Glutamatergic neuron (in vitro differentiated cells): ENCODE measurements at regions not wholly inside any gene's neighbourhood (a gene's known extent, or its start where the extent isn't known, plus 50 kb on each side); places are given as distances from the start of the nearest gene placed in this dataset.

Experiments
- DNase-seq: peaks from one replicate; pipeline ENCODE4 v3.0.0; 2022
- H3K27ac Mint-ChIP-seq: one replicate; pipeline ENCODE4 v1.8.0; 2020; ENCODE audit warnings: mild to moderate bottlenecking, mixed read lengths, inconsistent platforms; ENCODE audit not compliant: unreplicated experiment
- H3K27me3 Mint-ChIP-seq: one replicate; pipeline ENCODE4 v1.8.0; 2020; ENCODE audit warnings: mild to moderate bottlenecking, moderate library complexity, mixed read lengths, inconsistent platforms; ENCODE audit not compliant: unreplicated experiment
- H3K36me3 Mint-ChIP-seq: one replicate; pipeline ENCODE4 v1.8.0; 2020; ENCODE audit warnings: mild to moderate bottlenecking, mixed read lengths, inconsistent platforms; ENCODE audit not compliant: unreplicated experiment
- H3K4me1 Mint-ChIP-seq: one replicate; pipeline ENCODE4 v1.8.0; 2020; ENCODE audit warnings: mild to moderate bottlenecking, low read depth, mixed read lengths, inconsistent platforms; ENCODE audit not compliant: unreplicated experiment
- H3K4me3 Mint-ChIP-seq: one replicate; pipeline ENCODE4 v1.8.0; 2020; ENCODE audit warnings: mild to moderate bottlenecking, mixed read lengths, inconsistent platforms; ENCODE audit not compliant: unreplicated experiment
- H3K9me3 Mint-ChIP-seq: one replicate; pipeline ENCODE4 v1.8.0; 2020; ENCODE audit warnings: mild to moderate bottlenecking, moderate library complexity, mixed read lengths, inconsistent platforms; ENCODE audit not compliant: unreplicated experiment
- TF ChIP-seq, protein P1 (sequence below): fragments of 200-600 bp; sonication (generic); IDR thresholded peaks from one replicate; pipeline ENCODE4 v1.5.0; 2021; ENCODE audit not compliant: partially characterized antibody, unreplicated experiment

DNA sequence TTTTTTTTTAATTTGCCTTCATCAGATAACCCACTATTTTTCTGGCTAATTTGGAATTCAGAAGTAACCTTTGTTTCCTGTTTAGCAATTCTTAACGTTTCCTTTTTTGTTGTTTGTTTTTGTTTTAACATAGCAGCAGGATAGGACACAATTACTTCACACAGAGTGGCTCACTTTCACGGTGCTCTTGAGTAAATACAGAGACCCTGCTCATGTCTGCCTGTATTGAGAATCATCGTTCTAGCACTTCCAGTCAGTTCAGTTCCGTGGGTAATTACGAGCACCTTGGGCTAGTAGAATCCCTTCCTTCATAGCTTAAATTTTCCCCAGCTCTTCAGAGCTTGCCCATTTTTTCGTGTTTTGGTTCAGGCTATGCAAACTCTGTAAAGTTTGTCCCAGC lies 1225.4 kb upstream of the LRRTM1 start:
- Mint-ChIP-seq H3K27me3 (no peaks in the 10 kb centered on the region), H3K9me3 (peaks cover 1% of the 10 kb centered on the region), H3K36me3 (no peaks in the 10 kb centered on the region), H3K4me1 (no peaks in the 10 kb centered on the region), H3K27ac (no peak overlapping the region), H3K4me3 (no peak overlapping the region)
- DNase-seq = no peak
- TF ChIP-seq, protein P1, sequence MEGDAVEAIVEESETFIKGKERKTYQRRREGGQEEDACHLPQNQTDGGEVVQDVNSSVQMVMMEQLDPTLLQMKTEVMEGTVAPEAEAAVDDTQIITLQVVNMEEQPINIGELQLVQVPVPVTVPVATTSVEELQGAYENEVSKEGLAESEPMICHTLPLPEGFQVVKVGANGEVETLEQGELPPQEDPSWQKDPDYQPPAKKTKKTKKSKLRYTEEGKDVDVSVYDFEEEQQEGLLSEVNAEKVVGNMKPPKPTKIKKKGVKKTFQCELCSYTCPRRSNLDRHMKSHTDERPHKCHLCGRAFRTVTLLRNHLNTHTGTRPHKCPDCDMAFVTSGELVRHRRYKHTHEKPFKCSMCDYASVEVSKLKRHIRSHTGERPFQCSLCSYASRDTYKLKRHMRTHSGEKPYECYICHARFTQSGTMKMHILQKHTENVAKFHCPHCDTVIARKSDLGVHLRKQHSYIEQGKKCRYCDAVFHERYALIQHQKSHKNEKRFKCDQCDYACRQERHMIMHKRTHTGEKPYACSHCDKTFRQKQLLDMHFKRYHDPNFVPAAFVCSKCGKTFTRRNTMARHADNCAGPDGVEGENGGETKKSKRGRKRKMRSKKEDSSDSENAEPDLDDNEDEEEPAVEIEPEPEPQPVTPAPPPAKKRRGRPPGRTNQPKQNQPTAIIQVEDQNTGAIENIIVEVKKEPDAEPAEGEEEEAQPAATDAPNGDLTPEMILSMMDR = no peak

DNA sequence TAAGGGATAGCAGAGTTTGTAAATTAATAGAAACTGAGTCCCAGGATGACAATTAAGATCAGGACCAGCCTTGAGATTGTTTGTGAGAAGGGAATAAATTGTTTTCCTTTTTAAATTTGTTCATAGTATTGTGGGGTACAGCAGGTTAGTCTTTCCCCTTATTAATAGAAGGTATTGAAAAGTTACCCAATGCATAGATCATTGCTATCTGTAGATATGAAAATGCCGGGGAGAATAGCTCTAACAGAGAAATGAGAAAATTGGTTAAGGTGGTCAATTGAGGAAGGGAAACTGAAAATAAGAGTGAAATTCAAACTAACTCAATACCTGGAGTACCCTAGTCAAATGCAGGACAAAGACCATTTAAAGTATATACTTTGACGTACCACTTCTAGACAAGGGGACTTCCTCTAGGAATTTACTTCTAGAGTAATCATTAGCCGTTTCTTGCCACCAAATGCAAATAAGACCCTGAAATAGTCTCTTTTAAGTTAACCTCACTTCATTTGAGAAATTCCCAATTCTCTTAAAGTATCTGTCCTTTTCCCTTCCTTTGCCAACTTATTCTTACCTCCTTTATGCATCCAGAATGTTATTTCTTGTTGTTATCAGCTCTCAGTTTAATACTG lies 1224.4 kb upstream of the LRRTM1 start:
- Mint-ChIP-seq H3K27ac (no peak overlapping the region), H3K9me3 (peaks cover 1% of the 10 kb centered on the region), H3K36me3 (no peaks in the 10 kb centered on the region), H3K4me1 (no peaks in the 10 kb centered on the region), H3K4me3 (no peak overlapping the region), H3K27me3 (no peaks in the 10 kb centered on the region)
- TF ChIP-seq, protein P1 = no peak
- DNase-seq = no peak

DNA sequence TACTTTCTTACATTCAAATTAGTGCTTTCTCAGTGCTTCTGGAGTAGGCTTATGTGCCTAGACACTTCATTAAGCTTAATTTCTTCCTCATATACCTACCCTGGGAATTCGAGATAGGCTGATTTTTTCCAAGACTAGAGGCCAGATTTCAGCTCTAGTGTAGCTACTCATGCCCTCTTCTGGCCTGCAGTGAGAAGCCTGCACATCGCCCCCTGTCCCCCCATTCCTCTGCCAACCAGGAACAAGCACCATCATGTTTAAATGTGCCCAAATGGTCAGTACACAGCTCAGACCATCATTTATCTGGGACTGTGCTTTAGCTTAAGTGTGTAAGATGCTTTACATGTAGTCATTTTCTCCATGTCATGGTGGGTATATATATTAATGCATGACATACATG lies 1218.8 kb upstream of the LRRTM1 start:
- Mint-ChIP-seq H3K27me3 (no peaks in the 10 kb centered on the region), H3K27ac (no peak overlapping the region), H3K9me3 (peaks cover 1% of the 10 kb centered on the region), H3K36me3 (no peaks in the 10 kb centered on the region), H3K4me3 (no peak overlapping the region), H3K4me1 (no peaks in the 10 kb centered on the region)
- DNase-seq = no peak
- TF ChIP-seq, protein P1 = no peak

DNA sequence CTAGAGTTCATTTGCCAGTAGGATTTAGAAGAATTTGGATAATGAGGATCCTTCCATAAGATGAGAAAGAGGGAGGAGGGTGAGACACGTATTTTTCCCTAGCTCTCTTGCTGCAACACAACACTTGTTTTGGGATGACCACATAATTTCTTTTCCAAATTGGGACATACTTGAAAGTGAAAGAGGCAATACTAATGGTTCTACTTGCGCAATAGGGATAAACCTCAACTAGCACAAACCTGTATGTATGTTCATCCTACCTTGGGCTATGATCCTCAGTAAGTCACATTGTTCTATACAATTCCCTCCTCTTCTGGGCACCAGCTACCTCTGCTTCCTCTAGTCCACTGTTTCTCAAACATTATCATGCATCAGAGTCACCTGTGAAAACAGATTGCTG lies 1208.8 kb upstream of the LRRTM1 start:
- peaks cover 2% of the 10 kb centered on the region for H3K9me3 Mint-ChIP-seq
- H3K27me3 Mint-ChIP-seq = peaks cover 2% of the 10 kb centered on the region
- no peaks in the 10 kb centered on the region for H3K4me1 Mint-ChIP-seq
- H3K36me3 Mint-ChIP-seq = no peaks in the 10 kb centered on the region
- H3K4me3 Mint-ChIP-seq = no peak overlapping the region
- TF ChIP-seq, protein P1 = no peak
- H3K27ac Mint-ChIP-seq = no peak overlapping the region
- DNase-seq = no peak

DNA sequence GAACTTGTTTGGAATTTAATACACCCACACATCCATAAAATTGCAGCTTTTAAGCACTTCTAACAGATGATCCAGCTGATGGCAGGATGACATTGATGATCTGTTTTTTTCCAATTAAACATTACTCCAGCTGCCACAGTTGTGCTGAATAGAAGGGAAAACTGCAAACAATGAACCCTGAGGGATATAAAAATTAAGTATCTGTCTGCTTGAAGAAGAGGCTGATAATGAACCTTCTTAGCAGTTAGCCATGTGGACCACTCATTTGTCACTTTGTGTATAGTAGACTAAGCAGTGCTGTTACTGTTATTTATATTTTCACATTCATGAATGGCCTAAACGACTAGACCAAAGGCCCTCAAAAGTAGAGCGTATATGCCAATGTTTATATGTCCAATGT lies 1201.0 kb upstream of the LRRTM1 start:
- H3K9me3 Mint-ChIP-seq = no peaks in the 10 kb centered on the region
- no peaks in the 10 kb centered on the region for H3K4me1 Mint-ChIP-seq
- H3K27ac Mint-ChIP-seq = no peak overlapping the region
- no peak overlapping the region for H3K4me3 Mint-ChIP-seq
- H3K36me3 Mint-ChIP-seq = no peaks in the 10 kb centered on the region
- H3K27me3 Mint-ChIP-seq = no peaks in the 10 kb centered on the region
- TF ChIP-seq, protein P1 = no peak
- no peak for DNase-seq
